ENCODE measurements at regions not wholly inside any gene's neighbourhood (a gene's known extent, or its start where the extent isn't known, plus 50 kb on each side); places are given as distances from the start of the nearest gene placed in this dataset.

DNA sequence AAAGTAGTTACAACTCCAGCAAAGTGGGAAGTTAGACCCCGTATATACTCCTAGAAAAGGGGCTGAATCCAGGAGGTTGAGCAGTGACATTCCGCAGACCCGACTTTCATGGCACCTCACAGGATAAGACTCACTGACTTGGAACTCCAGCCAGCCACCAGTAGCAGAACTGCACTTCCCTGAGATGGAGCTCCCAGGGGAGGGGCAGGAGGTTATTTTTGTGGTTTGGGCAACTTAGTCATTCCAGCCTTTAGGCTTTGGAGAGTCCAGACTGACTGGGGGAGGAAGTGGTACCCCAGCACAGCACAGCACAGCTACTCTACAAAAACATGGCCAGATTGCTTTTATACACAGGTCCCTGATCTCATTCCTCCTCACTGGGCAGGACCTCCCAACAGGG, 319.1 kb downstream of the PCDH19 start:
- TF ChIP-seq SPI1 (IDR thresholded peaks at IDR 0.05; ENCODE audit: low read depth, low read length) = no peak
- TF ChIP-seq PAX5 (IDR thresholded peaks at IDR 0.05; ENCODE audit: insufficient read depth, low read length, severe bottlenecking) = no peak
- TF ChIP-seq POLR2A (IDR thresholded peaks at IDR 0.05; ENCODE audit: low read depth, low read length) = no peak
- no peak for TF ChIP-seq TAF1 (IDR thresholded peaks at IDR 0.05; ENCODE audit: low read depth, low read length)

All from GM12891 (cell line).